Aorta (tissue), 5 donors: ENCODE measurements at regions not wholly inside any gene's neighbourhood (a gene's known extent, or its start where the extent isn't known, plus 50 kb on each side); places are given as distances from the start of the nearest gene placed in this dataset.

ENCODE experiments used
- ATAC-seq: fragments of 200-7000 bp; cut with Tn5 transposase; one replicate; pipeline ENCODE4 v1.9.1; 2022; ENCODE audit warnings: moderate library complexity; ENCODE audit not compliant: low FRiP score
- DNase-seq, 2 donors: peaks; one replicate each; pipeline ENCODE4 v3.0.0-alpha.2; 2020
- H3K27ac ChIP-seq, 2 donors: one replicate each; pipeline ENCODE4 v1.5.1; 2013; ENCODE audit warnings: low read length in 2 of 2, mild to moderate bottlenecking in 2 of 2, moderate library complexity in 2 of 2, control low read depth in 1 of 2, inconsistent platforms in 1 of 2, low read depth in 1 of 2
- H3K27me3 ChIP-seq, 2 donors: one replicate each; pipeline ENCODE4 v1.6.1; 2013; ENCODE audit warnings: control low read depth in 1 of 2, low read length in 1 of 2, mild to moderate bottlenecking in 1 of 2, moderate library complexity in 1 of 2; ENCODE audit not compliant: insufficient read depth in 2 of 2, control insufficient read depth in 1 of 2
- H3K36me3 ChIP-seq, 2 donors: one replicate each; pipeline ENCODE4 v1.6.1; 2013; ENCODE audit warnings: control low read depth in 1 of 2, low read length in 1 of 2, mild to moderate bottlenecking in 1 of 2; ENCODE audit not compliant: insufficient read depth in 2 of 2, control insufficient read depth in 1 of 2
- H3K4me1 ChIP-seq, 2 donors: one replicate each; pipeline ENCODE4 v1.6.1; 2013; ENCODE audit warnings: low read length in 2 of 2, control low read depth in 1 of 2, mild to moderate bottlenecking in 1 of 2, moderate library complexity in 1 of 2; ENCODE audit not compliant: insufficient read depth in 2 of 2, control insufficient read depth in 1 of 2
- H3K4me3 ChIP-seq, 2 donors: one replicate each; pipeline ENCODE4 v1.5.1; 2013; ENCODE audit warnings: low read length in 2 of 2, control low read depth in 1 of 2, mild to moderate bottlenecking in 1 of 2
- H3K9me3 ChIP-seq: one replicate; pipeline ENCODE4 v1.6.1; 2013; ENCODE audit warnings: mild to moderate bottlenecking, low read length; ENCODE audit not compliant: control insufficient read depth
- WGBS, 2 donors: extraction: QIAGEN DNeasy Blood & Tissue Kit; methylation state at CpG; one replicate each; pipeline ENCODE4 v1.1.7; 2013; 5-methylcytosine and 5-hydroxymethylcytosine counted together
- intact Hi-C, 2 donors: fragments of 100-400 bp; cut with DNase I; formaldehyde crosslinking; loops; one replicate each; pipeline versions ENCODE4 v1.14.2 to v1.15.0; 2022
- donor health status: healthy with polysubstance abuse.
- donor health status: Bipolar disorder and iron deficiency.
- donor health status: DM: no; HTN: no; CAD: no.
- donor health status: DM: no; HTN: no; CAD: no.
- donor health status: DM: yes; HTN: yes; CAD: no.

- Histone ChIP-seq H3K27ac (no peak overlapping the region), H3K4me3 (no peak overlapping the region), H3K27me3 (peaks cover 0 to 4% of the 10 kb centered on the region in 2 donors), H3K9me3 (peaks cover 1% of the 10 kb centered on the region), H3K4me1 (no peaks in the 10 kb centered on the region), H3K36me3 (no peaks in the 10 kb centered on the region)
- intact Hi-C loops: no loop called here
- WGBS, 2 donors: 69 to 77% methylated on average over 3 of the region's 3 CpGs
- DNase-seq (no peak), ATAC-seq (no peak)
Measured at GRCh38 chr10:111936143-111936542, 247.4 kb downstream of the GPAM start.

DNA sequence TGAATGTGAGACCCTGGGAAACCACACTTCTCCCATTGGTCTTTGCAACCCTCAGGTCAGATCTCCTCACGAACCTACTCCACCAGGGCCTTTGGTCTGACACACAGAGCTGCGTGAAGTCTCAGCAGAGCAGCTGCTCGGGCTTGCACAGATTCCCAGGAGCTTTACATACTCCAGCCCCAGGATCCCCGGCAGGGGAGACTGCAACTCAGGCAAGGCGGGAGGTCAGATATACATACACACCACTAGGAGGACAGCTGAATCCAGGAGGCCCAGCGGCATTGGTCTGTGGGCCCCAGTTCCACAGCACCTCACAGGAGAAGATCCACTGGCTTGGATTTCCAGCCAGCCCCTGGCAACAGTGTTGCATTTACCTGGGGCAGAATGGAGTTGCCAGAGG lies 239.2 kb downstream of the GPAM start:
- Histone ChIP-seq H3K27me3 (peaks cover 0 to 2% of the 10 kb centered on the region in 2 donors), H3K27ac (no peak overlapping the region), H3K36me3 (no peaks in the 10 kb centered on the region), H3K4me3 (no peak overlapping the region), H3K9me3 (peaks cover 1% of the 10 kb centered on the region), H3K4me1 (no peaks in the 10 kb centered on the region)
- no peak for DNase-seq
- ATAC-seq: no peak
- WGBS, 2 donors: 59 to 70% methylated on average over 6 of the region's 6 CpGs
- intact Hi-C loops: no loop called here

- H3K36me3 ChIP-seq: no peaks in the 10 kb centered on the region
- H3K4me1 ChIP-seq: no peaks in the 10 kb centered on the region
- intact Hi-C loops: no loop called here
- DNase-seq (no peak), ATAC-seq (no peak)
- H3K9me3 ChIP-seq: no peaks in the 10 kb centered on the region
- no peaks in the 10 kb centered on the region for H3K27me3 ChIP-seq
- 64% methylated on average over 1 of the region's 1 CpG for WGBS, 2 donors
- H3K4me3 ChIP-seq: no peak overlapping the region
- no peak overlapping the region for H3K27ac ChIP-seq
Measured at GRCh38 chr10:111953949-111954348, 229.6 kb downstream of the GPAM start.

DNA sequence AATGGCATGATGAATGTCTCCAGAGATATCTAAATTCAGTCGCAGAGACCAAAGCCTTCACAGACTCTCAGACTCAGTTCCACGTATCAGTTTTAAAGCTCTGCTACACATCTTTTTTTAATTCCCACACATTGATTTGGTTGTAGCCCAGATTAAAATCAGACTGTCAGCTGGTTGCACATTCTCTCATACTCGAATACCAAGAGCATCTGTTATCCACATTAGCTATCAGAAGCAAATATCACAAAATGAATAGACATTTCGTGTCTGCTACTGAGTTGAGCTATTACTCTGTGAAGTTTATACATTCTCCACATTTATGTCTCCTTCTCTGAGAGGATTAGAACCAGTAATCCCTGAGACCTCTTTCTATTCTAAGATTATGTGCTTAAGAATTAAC lies 229.2 kb downstream of the GPAM start:
- Histone ChIP-seq H3K4me1 (no peaks in the 10 kb centered on the region), H3K36me3 (no peaks in the 10 kb centered on the region), H3K9me3 (no peaks in the 10 kb centered on the region), H3K27ac (no peak overlapping the region), H3K4me3 (no peak overlapping the region), H3K27me3 (no peaks in the 10 kb centered on the region)
- ATAC-seq: no peak
- DNase-seq: no peak
- intact Hi-C loops: no loop called here
- WGBS, 2 donors: 67 to 68% methylated on average over 4 of the region's 4 CpGs

GRCh38 chr10:111956841-111957240 lies 226.7 kb downstream of the GPAM start:
- no peak for DNase-seq
- intact Hi-C loops: no loop called here
- WGBS, 2 donors: 62 to 69% methylated on average over 6 of the region's 6 CpGs

GRCh38 chr10:111962951-111963350 lies 220.6 kb downstream of the GPAM start:
- Histone ChIP-seq H3K4me1 (no peaks in the 10 kb centered on the region), H3K36me3 (no peaks in the 10 kb centered on the region), H3K27ac (no peak overlapping the region), H3K9me3 (peaks cover 1% of the 10 kb centered on the region), H3K27me3 (no peaks in the 10 kb centered on the region), H3K4me3 (no peak overlapping the region)
- ATAC-seq: no peak
- intact Hi-C loops: no loop called here
- no peak for DNase-seq
- WGBS, 2 donors: 77 to 84% methylated on average over 5 of the region's 5 CpGs

More at GRCh38 chr10:111956841-111957240, 226.7 kb downstream of the GPAM start:
- H3K27ac ChIP-seq: no peak overlapping the region
- no peaks in the 10 kb centered on the region for H3K36me3 ChIP-seq
- H3K4me1 ChIP-seq: no peaks in the 10 kb centered on the region
- H3K4me3 ChIP-seq: no peak overlapping the region
- no peak for ATAC-seq
- no peaks in the 10 kb centered on the region for H3K9me3 ChIP-seq
- H3K27me3 ChIP-seq: no peaks in the 10 kb centered on the region

GRCh38 chr10:111967116-111967515 lies 216.4 kb downstream of the GPAM start:
- no peak overlapping the region for H3K27ac ChIP-seq
- H3K9me3 ChIP-seq: peaks cover 1% of the 10 kb centered on the region
- DNase-seq: no peak
- no peaks in the 10 kb centered on the region for H3K36me3 ChIP-seq
- H3K4me1 ChIP-seq: no peaks in the 10 kb centered on the region
- no peaks in the 10 kb centered on the region for H3K27me3 ChIP-seq
- WGBS, 2 donors: 77 to 79% methylated on average over 1 of the region's 1 CpG
- no peak overlapping the region for H3K4me3 ChIP-seq
- no peak for ATAC-seq
- intact Hi-C loops: no loop called here

DNA sequence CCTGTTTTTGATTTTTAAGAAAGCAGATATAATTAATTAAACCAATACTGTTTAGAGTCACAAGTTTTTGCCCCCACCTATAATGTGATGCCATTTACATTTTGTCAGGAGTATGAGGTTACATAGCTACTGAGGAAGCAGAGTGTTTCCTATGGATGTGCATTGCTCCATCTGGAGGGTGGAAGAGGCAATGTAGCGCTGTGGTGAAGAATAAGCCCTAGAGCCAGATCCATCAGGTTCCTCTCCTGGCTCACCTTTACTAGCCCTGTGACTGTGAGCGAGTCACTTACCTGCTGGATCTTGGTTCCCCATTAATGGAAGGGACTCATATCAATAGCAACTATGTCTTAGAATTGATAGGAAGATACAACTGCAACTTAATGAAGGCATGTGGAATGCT lies 216.0 kb downstream of the GPAM start:
- no peaks in the 10 kb centered on the region for H3K36me3 ChIP-seq
- intact Hi-C loops: no loop called here
- WGBS, 2 donors: 92 to 96% methylated on average over 2 of the region's 2 CpGs
- H3K9me3 ChIP-seq: peaks cover 1% of the 10 kb centered on the region
- no peak overlapping the region for H3K4me3 ChIP-seq
- ATAC-seq: no peak
- no peaks in the 10 kb centered on the region for H3K27me3 ChIP-seq
- no peak overlapping the region for H3K27ac ChIP-seq
- DNase-seq: no peak
- no peaks in the 10 kb centered on the region for H3K4me1 ChIP-seq

DNA sequence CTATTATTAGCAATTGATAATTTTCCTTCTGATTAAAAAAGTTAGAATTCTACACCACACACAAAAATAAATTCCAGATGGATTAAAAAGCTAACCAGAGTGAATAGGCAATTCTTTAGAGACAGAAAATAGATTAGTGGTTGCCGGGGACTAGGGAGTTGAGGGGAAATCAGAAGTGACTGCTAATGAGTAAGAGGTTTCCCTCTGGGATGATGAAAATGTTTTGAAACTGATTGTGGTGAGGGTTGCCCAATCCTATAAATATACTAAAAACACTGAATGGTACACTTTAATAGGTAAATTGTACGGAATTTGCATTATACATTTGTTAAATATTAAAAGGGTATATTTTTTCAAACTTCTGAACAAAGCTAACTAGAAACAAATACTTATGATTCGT lies 214.9 kb downstream of the GPAM start:
- Histone ChIP-seq H3K9me3 (no peaks in the 10 kb centered on the region), H3K36me3 (no peaks in the 10 kb centered on the region), H3K27me3 (no peaks in the 10 kb centered on the region), H3K4me1 (no peaks in the 10 kb centered on the region), H3K4me3 (no peak overlapping the region), H3K27ac (no peak overlapping the region)
- ATAC-seq: no peak
- DNase-seq: no peak
- intact Hi-C loops: no loop called here
- 60 to 63% methylated on average over 3 of the region's 3 CpGs for WGBS, 2 donors
